ENCODE measurements at regions not wholly inside any gene's neighbourhood (a gene's known extent, or its start where the extent isn't known, plus 50 kb on each side); places are given as distances from the start of the nearest gene placed in this dataset.

DNA sequence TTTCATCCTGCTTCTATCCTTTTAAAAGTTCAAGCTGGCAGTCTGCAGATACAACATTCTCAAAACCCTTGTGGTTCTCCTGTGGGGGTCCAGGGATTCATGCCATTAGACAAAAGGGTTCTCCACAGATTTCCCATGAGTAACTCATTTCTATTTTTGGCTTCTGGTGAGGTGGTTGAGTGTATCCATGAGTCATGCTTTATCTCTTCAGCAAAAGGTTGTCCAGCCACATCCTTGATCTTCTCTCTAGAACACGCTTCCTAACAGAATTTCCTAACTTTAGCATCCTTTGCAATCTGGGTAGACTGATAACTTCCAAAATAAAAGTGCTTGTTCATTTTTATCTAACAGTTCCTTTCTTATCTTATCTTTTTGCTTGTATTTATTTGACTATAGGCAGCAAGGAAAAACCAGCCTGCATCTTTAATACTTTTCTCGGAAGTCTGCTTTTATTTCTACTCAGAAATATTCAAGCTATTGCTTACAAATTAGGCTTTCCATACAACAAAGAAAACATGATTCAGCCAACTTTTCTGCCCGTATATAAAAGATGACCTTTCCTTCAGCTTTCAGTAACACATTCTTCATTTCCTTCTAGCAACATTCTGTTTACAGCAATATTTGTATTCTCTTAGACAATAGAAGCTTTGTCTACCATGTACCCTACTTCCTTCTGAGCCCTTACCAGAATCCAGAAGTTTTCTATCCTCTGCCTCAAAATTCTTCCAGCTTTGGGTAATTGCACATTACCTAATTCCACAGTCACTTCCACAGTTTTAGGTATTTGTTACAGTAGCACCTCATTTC is 79.3 kb upstream of the IL6 start:
- DNase-seq = no peak
- H3K79me2 ChIP-seq (ENCODE audit: low read length) = no peaks in the 10 kb centered on the region
- H3K9me2 ChIP-seq (replicated peaks; ENCODE audit: insufficient read depth, low read length) = no peaks in the 10 kb centered on the region
- no peaks in the 10 kb centered on the region for H3K36me3 ChIP-seq (replicated peaks; ENCODE audit: insufficient read depth, low read length)
- no peak overlapping the region for H3K27ac ChIP-seq (ENCODE audit: low read length)
- TF ChIP-seq EZH2phosphoT487 (IDR thresholded peaks at IDR 0.05; ENCODE audit: low read length) (no peak), EZH2 (optimal IDR thresholded peaks at IDR 0.05; ENCODE audit: low read depth, low read length) (no peak)
- TF ChIP-seq, protein P1, sequence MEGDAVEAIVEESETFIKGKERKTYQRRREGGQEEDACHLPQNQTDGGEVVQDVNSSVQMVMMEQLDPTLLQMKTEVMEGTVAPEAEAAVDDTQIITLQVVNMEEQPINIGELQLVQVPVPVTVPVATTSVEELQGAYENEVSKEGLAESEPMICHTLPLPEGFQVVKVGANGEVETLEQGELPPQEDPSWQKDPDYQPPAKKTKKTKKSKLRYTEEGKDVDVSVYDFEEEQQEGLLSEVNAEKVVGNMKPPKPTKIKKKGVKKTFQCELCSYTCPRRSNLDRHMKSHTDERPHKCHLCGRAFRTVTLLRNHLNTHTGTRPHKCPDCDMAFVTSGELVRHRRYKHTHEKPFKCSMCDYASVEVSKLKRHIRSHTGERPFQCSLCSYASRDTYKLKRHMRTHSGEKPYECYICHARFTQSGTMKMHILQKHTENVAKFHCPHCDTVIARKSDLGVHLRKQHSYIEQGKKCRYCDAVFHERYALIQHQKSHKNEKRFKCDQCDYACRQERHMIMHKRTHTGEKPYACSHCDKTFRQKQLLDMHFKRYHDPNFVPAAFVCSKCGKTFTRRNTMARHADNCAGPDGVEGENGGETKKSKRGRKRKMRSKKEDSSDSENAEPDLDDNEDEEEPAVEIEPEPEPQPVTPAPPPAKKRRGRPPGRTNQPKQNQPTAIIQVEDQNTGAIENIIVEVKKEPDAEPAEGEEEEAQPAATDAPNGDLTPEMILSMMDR (IDR thresholded peaks at IDR 0.05; ENCODE audit: low read length) = no peak
- no peaks in the 10 kb centered on the region for H3K27me3 ChIP-seq (replicated peaks; ENCODE audit: insufficient read depth, low read length)
- no peaks in the 10 kb centered on the region for H3F3A ChIP-seq (ENCODE audit: insufficient read depth, low read length)
- no peak overlapping the region for H2AFZ ChIP-seq (ENCODE audit: low read length)
- H3K4me2 ChIP-seq (ENCODE audit: low read depth, low read length) = no peak overlapping the region
- no peak overlapping the region for H3K4me3 ChIP-seq (ENCODE audit: low read length)
- H3K9ac ChIP-seq (ENCODE audit: low read length) = no peak overlapping the region
- H3K4me1 ChIP-seq (ENCODE audit: low read length) = no peaks in the 10 kb centered on the region
- no peaks in the 10 kb centered on the region for H4K20me1 ChIP-seq (ENCODE audit: insufficient read depth, low read length)
- H3K9me3 ChIP-seq (replicated peaks; ENCODE audit: insufficient read depth, low read length) = no peaks in the 10 kb centered on the region

DNA sequence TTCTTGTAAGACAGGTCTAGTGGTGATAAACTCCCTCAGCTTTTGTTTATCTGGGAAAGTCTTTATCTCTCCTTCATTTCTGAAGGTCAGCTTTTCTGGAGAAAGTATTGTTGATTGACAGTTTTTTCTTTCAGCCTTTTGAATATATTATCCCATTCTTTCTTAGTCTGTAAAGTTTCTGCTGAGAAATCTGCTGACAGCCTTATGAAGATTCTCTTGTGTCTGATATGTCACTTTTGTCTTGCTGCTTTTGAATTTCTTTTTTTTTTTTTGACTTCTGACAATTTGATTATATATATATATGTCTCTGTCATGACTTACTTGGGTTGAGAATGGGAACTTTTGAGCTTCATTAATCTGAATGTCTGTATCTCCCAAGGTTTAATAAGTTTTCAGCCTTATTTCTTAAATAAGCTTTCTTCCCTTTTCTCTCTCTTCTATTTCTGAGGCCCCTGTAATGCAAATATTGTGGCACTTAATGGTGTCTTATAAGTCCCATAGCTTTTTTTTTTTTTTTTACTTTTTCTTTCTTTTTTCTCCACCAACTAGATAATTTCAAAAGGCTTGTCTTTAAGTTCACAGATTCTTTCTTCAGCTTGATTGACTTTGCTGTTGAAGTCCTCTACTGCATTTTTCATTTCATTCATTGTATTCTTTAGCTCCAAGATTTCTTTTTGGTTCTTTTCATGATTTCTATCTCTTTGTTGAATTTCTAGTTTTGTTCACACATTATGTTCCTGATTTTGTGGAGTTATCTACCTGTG is 81.4 kb upstream of the IL6 start:
- H3K4me2 ChIP-seq (ENCODE audit: low read depth, low read length) = no peak overlapping the region
- TF ChIP-seq, protein P1 (IDR thresholded peaks at IDR 0.05; ENCODE audit: low read length) = no peak
- TF ChIP-seq EZH2phosphoT487 (IDR thresholded peaks at IDR 0.05; ENCODE audit: low read length) (no peak), EZH2 (optimal IDR thresholded peaks at IDR 0.05; ENCODE audit: low read depth, low read length) (no peak)
- no peak for DNase-seq
- no peaks in the 10 kb centered on the region for H3K9me2 ChIP-seq (replicated peaks; ENCODE audit: insufficient read depth, low read length)
- no peaks in the 10 kb centered on the region for H3F3A ChIP-seq (ENCODE audit: insufficient read depth, low read length)
- no peak overlapping the region for H3K27ac ChIP-seq (ENCODE audit: low read length)
- no peak overlapping the region for H3K4me3 ChIP-seq (ENCODE audit: low read length)
- no peaks in the 10 kb centered on the region for H3K79me2 ChIP-seq (ENCODE audit: low read length)
- H3K36me3 ChIP-seq (replicated peaks; ENCODE audit: insufficient read depth, low read length) = no peaks in the 10 kb centered on the region
- no peaks in the 10 kb centered on the region for H4K20me1 ChIP-seq (ENCODE audit: insufficient read depth, low read length)
- no peaks in the 10 kb centered on the region for H3K4me1 ChIP-seq (ENCODE audit: low read length)
- H3K27me3 ChIP-seq (replicated peaks; ENCODE audit: insufficient read depth, low read length) = peaks cover 5% of the 10 kb centered on the region; the same call in 1 of the 2 replicates
- no peak overlapping the region for H2AFZ ChIP-seq (ENCODE audit: low read length)
- H3K9ac ChIP-seq (ENCODE audit: low read length) = no peak overlapping the region
- H3K9me3 ChIP-seq (replicated peaks; ENCODE audit: insufficient read depth, low read length) = no peaks in the 10 kb centered on the region

DNA sequence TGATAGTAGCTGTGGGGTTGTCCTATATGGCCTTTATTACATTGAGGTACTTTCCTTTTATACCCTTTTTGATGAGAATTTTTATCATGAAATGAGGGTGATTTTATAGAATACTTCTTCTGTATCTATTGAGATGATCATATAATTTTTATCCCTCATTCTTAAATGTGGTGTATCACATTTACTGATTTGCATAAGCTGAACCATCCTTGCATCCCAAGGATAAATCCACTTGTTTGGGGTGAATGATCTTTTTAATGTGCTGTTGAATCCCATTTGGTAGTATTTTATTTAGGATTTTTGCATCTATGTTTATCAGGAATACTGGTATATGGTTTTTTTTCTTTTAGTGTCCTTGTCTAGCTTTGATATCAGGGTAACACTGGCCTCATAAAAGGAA is 84.5 kb upstream of the IL6 start:
- no peaks in the 10 kb centered on the region for H3F3A ChIP-seq (ENCODE audit: insufficient read depth, low read length)
- H3K27ac ChIP-seq (ENCODE audit: low read length) = no peak overlapping the region
- H3K9me2 ChIP-seq (replicated peaks; ENCODE audit: insufficient read depth, low read length) = no peaks in the 10 kb centered on the region
- H3K79me2 ChIP-seq (ENCODE audit: low read length) = no peaks in the 10 kb centered on the region
- H3K9me3 ChIP-seq (replicated peaks; ENCODE audit: insufficient read depth, low read length) = no peaks in the 10 kb centered on the region
- H3K4me1 ChIP-seq (ENCODE audit: low read length) = no peaks in the 10 kb centered on the region
- no peaks in the 10 kb centered on the region for H4K20me1 ChIP-seq (ENCODE audit: insufficient read depth, low read length)
- TF ChIP-seq EZH2phosphoT487 (IDR thresholded peaks at IDR 0.05; ENCODE audit: low read length) (no peak), EZH2 (optimal IDR thresholded peaks at IDR 0.05; ENCODE audit: low read depth, low read length) (no peak)
- TF ChIP-seq, protein P1 (IDR thresholded peaks at IDR 0.05; ENCODE audit: low read length) = no peak
- H2AFZ ChIP-seq (ENCODE audit: low read length) = no peak overlapping the region
- H3K9ac ChIP-seq (ENCODE audit: low read length) = no peak overlapping the region
- H3K4me2 ChIP-seq (ENCODE audit: low read depth, low read length) = no peak overlapping the region
- peaks cover 5% of the 10 kb centered on the region; the same call in 1 of the 2 replicates for H3K27me3 ChIP-seq (replicated peaks; ENCODE audit: insufficient read depth, low read length)
- DNase-seq = no peak
- no peak overlapping the region for H3K4me3 ChIP-seq (ENCODE audit: low read length)
- H3K36me3 ChIP-seq (replicated peaks; ENCODE audit: insufficient read depth, low read length) = no peaks in the 10 kb centered on the region

Data from MM.1S (cell line).